ENCODE measurements at regions not wholly inside any gene's neighbourhood (a gene's known extent, or its start where the extent isn't known, plus 50 kb on each side); places are given as distances from the start of the nearest gene placed in this dataset.
"Not testable (repeated sequence)": the region's sequence is repeated elsewhere in the genome, so short reads cannot be mapped to it uniquely, and the experiment has no call there.

- intact Hi-C loops (cut with DNase I) = no loop called here
- DNase-seq (ENCODE audit: low spot score) = no peak
Measured at GRCh38 chr2:122663620-122664019, 908.2 kb downstream of the TSN start.

- no peak for DNase-seq (ENCODE audit: low spot score)
- intact Hi-C loops (cut with DNase I) = no loop called here
Measured at GRCh38 chr2:122669627-122670026, 914.2 kb downstream of the TSN start.

GRCh38 chr2:122670897-122671296, 915.4 kb downstream of the TSN start:
- intact Hi-C loops (cut with DNase I) = no loop called here

GRCh38 chr2:122680662-122681061, 925.2 kb downstream of the TSN start:
- no peak for DNase-seq (ENCODE audit: low spot score)
- intact Hi-C loops (cut with DNase I) = no loop called here

More at GRCh38 chr2:122670897-122671296, 915.4 kb downstream of the TSN start:
- DNase-seq (ENCODE audit: low spot score) = no peak

DNA sequence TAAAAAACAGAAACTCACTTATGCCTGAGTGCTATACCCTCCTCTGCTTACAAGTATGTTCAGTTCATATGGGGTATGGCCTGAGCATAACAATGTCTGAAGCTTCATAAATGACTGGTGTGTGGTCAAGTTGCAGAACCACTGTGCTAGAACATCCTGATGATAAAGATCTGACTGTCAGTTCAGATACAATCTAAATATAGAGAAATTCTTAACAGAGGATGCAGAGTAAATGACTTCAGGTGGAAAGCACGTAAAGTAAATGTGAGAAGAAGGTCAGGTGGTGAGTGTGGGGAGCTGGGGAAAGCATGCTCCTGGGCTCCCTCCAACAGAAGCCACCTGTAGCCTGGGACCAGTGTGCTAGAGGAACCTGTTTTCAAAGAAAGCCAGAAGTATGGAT, 926.2 kb downstream of the TSN start:
- intact Hi-C loops (cut with DNase I) = no loop called here
- DNase-seq (ENCODE audit: low spot score) = no peak

DNA sequence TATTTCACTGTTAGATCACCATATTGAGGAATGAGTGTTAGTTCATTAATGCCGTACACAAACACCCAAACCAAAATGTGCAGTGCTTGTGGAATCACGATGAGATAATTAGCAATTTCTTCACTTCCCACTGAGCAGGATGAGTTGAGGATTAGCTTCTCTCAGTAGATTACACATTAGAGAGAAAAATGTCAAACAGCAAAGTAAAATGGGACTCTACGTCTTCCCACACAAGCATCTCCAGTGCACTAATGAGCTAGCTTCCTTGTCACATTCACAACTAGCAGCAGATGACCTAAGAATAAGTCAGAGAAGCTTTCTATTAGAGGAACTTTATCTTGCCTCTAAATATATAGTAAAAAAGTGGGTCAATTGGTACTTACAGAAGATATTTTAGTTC, 926.9 kb downstream of the TSN start:
- intact Hi-C loops (cut with DNase I) = no loop called here
- no peak for DNase-seq (ENCODE audit: low spot score)

- no peak for DNase-seq (ENCODE audit: low spot score)
- intact Hi-C loops (cut with DNase I) = no loop called here
Measured at GRCh38 chr2:122683018-122683417, 927.6 kb downstream of the TSN start.

- intact Hi-C loops (cut with DNase I) = no loop called here
- no peak for DNase-seq (ENCODE audit: low spot score)
Measured at GRCh38 chr2:122692400-122693083, 937.1 kb downstream of the TSN start.

- intact Hi-C loops (cut with DNase I) = no loop called here
Measured at GRCh38 chr2:122697415-122697814, 942.0 kb downstream of the TSN start.

DNA sequence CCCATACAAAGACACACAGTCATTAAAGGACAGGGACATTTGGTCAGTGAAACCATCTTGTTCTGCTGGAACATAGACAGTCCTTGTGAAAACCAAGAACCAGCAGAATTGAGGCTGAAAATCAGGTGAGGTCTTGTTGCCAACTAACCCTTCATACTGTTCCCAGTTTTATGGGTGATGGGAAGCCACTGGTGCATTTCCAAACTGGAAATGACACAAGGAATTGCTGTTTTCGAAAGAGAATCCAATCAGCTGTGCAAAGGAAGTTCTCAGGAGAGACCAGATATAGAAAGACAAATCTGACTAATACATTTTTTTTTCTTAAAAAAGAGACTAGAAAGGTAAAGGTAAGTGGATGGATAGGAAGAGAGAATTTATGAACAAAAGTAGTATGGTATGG, 948.2 kb downstream of the TSN start:
- no peak for DNase-seq (ENCODE audit: low spot score)
- intact Hi-C loops (cut with DNase I) = no loop called here

More at GRCh38 chr2:122697415-122697814, 942.0 kb downstream of the TSN start:
- DNase-seq (ENCODE audit: low spot score) = no peak

GRCh38 chr2:122704109-122704563, 948.7 kb downstream of the TSN start:
- intact Hi-C loops (cut with DNase I) = no loop called here
- DNase-seq (ENCODE audit: low spot score) = no peak

GRCh38 chr2:122705746-122706145, 950.3 kb downstream of the TSN start:
- intact Hi-C loops (cut with DNase I) = no loop called here
- no peak for DNase-seq (ENCODE audit: low spot score)

- intact Hi-C loops (cut with DNase I) = no loop called here
- no peak for DNase-seq (ENCODE audit: low spot score)
Measured at GRCh38 chr2:122706757-122707223, 951.3 kb downstream of the TSN start.

- intact Hi-C loops (cut with DNase I) = no loop called here
- DNase-seq (ENCODE audit: low spot score) = no peak
Measured at GRCh38 chr2:122707224-122707824, 951.9 kb downstream of the TSN start.

- intact Hi-C loops (cut with DNase I) = no loop called here
- no peak for DNase-seq (ENCODE audit: low spot score)
Measured at GRCh38 chr2:122710049-122710448, 954.6 kb downstream of the TSN start.

GRCh38 chr2:122713800-122714199, 958.3 kb downstream of the TSN start:
- intact Hi-C loops (cut with DNase I) = no loop called here

DNA sequence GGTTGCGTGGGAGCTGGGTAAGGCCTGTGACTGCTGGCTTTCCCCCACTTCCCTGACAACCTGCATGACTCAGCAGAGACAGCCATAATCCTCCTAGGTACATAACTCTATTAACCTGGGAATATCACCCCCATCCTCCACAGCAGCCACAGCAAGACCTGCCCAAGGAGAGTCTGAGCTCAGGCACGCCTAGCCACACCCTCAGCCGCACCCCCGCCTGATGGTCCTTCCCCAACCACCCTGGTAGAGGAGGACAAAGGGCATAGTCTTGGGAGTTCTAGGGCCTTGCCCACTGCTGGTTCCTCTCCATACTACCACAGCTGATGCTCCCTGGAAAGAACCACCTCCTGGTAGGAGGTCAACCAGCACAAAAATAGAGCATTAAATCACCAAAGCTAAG, 965.4 kb downstream of the TSN start:
- intact Hi-C loops (cut with DNase I) = not testable (repeated sequence)

More at GRCh38 chr2:122713800-122714199, 958.3 kb downstream of the TSN start:
- no peak for DNase-seq (ENCODE audit: low spot score)

DNA sequence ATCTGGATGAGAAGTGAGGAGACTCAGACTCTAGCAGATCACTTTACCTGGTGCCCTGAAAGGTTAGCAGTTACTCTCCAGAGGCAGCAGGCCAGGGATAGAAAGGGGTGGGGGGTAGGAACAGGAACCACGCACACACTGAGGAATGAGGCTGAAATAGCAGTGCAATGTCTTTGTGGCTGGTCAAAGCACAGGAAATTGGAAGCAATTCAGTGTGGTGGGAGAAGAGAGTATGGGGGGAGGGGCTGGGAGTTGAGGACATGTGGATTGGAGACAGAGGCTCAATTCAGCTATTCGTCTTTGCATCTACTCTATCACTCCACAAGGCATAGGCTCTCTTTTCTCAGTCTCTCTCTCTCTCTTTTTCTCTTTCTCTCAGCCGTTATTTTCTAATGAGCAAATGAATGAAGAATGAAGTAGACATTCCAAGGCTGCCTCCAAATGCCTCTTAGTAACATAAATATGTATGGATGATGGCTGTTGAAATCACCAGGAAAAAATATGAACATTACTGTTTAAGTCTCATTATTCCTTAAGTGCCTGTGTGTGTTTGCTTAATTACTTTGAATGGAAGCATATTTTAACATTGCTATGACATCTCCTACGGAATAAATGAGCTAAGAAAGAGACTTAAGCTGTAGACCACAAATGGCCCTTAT, 979.4 kb downstream of the TSN start:
- DNase-seq (ENCODE audit: low spot score) = no peak
- intact Hi-C loops (cut with DNase I) = no loop called here

More for the DNA sequence above, 965.4 kb downstream of the TSN start:
- not testable (repeated sequence) for DNase-seq (ENCODE audit: low spot score)

GRCh38 chr2:122736279-122736678, 980.8 kb downstream of the TSN start:
- DNase-seq (ENCODE audit: low spot score) = no peak
- intact Hi-C loops (cut with DNase I) = no loop called here

- no peak for DNase-seq (ENCODE audit: low spot score)
- intact Hi-C loops (cut with DNase I) = no loop called here
Measured at GRCh38 chr2:122737429-122738077, 982.1 kb downstream of the TSN start.

Measured in posterior vena cava (tissue), 2 donors.